ENCODE measurements at regions not wholly inside any gene's neighbourhood (a gene's known extent, or its start where the extent isn't known, plus 50 kb on each side); places are given as distances from the start of the nearest gene placed in this dataset.
"Not testable (repeated sequence)": the region's sequence is repeated elsewhere in the genome, so short reads cannot be mapped to it uniquely, and the experiment has no call there.

DNA sequence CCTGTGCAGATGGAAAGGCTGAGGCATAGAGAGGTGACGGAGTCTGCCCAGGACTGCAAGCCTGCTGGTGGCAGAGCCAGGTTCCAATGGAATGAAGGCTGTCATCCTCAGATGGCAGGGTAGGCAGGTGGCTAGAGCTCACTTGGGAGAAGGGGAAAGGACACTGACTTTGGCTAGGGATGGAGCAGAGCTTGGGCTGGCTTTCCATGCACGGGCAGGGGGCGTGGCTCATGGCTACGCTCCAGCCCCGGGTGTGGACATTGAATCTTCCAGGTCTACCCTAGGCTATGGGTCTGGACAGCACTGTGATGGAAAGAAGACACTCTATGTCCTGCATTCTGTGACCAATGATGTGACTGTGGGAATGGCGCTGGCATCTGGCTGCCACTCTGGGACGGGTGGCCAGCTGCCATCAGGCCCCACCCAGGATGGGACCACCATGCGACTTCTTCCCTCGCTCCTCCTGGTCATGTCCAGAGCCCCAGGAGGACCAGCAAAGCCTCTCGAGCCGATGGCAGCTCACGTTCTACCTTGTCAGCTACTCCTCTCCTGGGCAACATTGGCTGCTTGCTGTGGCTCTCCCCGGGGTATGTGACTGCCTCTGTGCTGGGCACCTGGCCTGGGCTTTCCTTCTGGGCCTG, 398.7 kb downstream of the TMEM121 start:
- no peak for FAIRE-seq

GRCh38 chr14:105925615-105926372, 399.4 kb downstream of the TMEM121 start:
- no peak for FAIRE-seq

DNA sequence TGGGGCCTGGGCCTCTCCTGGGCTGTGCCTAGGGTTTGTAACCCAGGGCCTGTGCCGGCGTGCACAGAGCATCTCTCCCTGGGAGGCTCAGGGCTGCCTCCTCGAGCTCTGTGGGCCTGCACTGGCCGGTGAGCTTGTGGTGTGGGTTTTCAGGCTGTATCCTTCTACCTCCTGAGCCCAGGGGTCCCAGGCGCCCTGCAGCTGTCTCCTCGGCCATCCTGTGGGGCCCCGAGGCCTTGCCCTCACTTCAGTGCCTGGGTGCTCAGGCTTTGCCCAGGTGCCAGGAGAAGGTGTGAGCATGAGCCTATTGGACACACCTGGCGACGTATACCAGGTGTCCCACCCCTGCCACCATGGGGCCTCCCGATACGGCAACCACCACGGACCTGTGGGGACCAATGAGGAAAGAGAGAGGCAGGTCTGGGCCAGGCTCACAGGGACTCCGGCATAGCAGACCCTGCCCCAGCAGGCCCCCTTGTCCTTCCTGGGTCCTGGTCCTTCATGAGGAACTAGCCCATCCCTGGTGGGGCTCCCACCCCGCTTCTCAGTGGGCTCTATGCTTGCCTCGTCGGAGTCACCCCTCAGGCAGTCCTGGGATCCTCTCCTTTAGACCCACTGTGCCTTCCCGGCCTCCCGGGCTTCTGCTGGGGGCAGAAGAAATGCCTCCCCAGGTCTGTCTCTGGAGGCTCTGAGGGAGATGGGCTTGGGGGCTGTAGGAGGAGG, 400.2 kb downstream of the TMEM121 start:
- FAIRE-seq: no peak

- no peak for FAIRE-seq
Measured at GRCh38 chr14:105927096-105928060, 401.0 kb downstream of the TMEM121 start.

GRCh38 chr14:105928171-105929111, 402.1 kb downstream of the TMEM121 start:
- FAIRE-seq: not testable (repeated sequence)

GRCh38 chr14:105929327-105930081, 403.1 kb downstream of the TMEM121 start:
- no peak for FAIRE-seq

DNA sequence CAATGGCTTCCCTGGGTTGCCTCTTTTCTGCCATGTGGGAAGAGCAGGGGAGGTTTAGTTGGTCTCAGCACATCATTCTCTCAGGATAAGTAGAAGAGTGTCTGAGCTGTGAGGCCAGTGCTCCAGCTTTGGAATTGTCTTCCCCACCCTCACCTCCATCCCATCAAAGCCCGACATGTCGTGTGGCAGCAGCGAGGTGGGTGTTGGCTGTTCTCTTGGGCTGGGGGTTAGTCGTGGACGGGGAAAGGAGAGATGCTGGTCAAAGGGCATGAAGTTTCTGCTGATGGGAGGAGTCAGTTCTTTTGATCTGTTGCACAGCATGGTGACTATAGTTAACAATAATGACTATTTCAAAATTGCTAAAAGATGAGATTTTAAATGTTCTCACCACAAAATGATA, 404.2 kb downstream of the TMEM121 start:
- no peak for FAIRE-seq

DNA sequence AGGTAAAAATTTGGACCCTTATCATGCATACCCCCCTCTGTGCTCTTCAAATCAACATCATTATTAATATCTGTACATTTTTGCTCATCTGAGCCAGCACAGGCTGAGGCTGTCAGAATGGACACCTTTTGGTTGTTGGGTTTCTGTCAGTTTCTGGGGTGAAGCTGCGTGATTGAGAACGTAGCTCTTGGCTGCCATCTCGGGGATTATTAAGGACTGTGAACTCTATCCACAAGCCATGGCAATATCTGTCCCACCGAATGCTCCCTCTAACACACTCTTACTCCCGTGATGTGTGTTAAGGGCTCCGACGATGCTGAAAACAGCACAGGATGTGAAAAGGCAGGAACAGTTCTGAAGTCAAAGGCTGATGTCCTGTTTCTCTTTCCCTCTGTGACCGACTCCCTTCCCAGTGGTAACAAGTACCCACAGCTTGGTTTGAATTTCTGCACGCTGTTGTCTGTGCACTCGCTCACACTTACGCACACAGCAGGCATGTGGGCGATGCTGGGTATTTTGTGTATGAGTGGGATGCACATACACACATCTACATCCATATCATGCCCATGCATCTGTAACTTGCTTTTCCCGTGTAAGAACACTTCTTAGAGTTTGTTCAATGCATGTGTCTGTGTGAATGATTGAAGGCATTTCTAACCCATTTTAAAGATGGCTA, 405.6 kb downstream of the TMEM121 start:
- FAIRE-seq: no peak

DNA sequence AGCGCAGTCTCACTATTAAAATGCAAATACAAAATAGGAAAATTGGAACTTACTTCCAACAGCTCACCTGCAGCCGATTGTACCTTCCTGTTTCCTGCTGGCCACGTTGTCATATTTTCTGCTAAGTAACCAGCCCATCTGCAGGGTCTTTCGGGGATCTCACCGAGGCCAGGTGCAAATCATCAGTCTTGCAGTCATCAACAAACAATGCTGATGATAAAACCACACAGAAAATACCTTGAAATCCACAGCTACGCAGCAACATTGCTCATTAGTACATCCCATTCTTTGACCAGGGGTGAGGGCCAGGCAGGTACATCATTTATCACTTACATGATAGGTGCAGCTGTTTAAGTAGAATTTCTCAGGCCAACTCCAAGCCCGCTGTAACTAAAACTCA, 406.9 kb downstream of the TMEM121 start:
- FAIRE-seq: no peak

DNA sequence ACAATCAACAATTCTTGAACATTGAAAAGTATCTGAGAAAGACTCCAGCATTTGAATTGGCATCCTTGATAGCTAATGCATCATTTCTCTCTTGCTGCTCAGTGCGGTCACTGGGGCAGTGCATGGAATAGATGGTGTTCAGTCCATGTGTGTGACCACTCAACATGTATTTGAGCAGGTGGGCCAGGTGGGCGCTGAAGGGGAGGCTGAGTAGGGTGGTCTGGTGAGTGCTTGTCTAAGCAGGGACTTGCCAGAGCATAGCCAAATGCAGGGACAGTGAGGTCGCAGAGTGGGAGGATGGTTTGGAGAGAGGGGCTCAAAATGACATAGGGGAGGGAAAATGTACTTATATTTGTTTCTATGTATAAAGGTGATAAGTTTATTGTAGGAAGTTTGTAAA, 409.0 kb downstream of the TMEM121 start:
- FAIRE-seq: no peak

DNA sequence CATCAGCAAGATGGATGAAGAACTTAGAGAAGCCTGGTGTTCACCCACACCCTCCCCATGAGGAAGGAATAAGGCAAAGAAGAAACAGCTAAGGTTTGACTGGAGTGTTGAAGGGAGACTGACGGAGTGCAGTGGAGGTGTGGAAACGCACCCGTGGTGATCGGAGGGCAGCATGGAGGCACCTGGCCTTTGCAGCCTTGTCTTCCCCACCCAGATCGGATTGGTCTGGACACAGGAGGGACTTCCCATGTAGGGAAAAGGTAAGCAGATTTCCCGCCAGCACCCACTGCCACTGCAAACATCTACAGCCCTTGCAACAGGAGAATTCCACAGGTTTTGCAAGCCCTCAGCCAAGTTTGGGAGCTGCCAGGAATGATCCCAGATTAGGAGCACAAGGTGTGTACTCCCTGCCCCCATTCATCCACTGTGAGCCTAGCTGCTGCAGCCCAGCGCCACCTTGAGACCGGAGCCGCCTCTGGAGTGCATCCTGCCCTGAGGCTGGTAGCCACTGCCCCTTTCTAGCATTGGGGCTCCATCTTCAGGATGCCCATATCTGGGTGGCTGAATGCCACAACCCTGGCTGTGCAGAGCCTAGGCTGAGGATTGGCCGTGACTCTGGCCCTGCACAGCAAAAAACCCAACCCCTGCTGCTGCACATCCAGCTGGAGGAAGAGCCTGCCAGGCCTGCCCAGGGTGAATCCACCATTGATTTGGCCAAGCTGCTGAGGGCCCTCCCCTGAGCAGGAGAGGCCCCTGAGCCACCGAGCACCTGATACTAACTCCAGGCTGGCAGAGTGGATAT, 411.1 kb downstream of the TMEM121 start:
- no peak for FAIRE-seq

DNA sequence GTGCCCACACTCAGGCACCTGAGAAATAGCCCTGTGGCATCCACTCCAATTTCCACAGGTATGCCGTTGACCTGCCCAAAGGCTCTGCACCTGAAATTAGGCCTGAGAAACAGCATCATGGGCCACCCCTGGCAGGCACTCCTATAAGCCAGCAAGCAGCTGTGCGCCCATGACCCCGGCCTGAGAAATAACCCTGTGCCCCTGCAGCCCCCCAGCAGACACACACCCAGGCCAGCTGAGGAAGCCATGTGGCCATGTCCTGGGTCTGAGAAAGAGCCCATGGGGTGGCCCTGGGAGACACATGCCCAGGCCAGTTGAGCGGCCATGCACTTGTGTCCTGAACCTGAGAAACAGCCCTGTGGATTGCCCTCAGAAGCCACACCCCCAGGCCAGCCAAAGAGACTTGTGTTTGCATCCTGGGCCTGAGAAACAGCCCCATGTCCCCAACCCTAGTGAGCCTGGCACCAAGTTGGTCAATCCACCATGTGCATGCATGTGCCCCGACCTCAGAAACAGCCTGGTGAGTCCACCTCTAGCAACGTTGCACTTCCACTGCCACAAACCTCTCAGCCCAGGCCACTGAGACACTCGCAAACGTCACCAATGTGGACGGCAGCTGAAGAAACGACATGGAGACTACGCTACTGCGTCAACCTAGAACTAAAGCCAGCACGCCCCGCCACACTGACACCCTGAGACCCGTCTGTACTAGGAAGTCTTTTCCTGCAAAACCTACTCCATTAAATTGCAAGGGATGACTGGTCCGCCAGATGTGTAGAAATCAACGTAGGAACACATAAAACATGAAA, 411.9 kb downstream of the TMEM121 start:
- FAIRE-seq: no peak

DNA sequence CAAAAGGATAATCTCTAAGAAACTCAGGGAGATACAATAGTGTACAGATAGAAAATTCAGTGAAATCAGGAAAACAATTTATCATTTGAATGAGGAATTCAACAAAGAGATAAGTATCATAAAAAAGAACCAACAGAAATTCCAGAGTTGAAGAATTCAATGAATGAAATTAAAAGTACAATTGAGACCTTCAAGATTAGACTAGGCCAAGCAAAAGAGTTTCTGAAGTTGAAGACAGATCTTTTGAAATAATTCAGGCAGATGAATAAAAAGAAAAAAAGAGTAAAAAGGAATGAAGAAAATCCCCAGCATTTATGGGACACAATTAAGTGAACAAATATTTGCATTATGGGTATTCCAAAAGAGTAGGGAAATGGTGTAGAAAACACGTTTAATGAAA, 412.6 kb downstream of the TMEM121 start:
- no peak for FAIRE-seq

DNA sequence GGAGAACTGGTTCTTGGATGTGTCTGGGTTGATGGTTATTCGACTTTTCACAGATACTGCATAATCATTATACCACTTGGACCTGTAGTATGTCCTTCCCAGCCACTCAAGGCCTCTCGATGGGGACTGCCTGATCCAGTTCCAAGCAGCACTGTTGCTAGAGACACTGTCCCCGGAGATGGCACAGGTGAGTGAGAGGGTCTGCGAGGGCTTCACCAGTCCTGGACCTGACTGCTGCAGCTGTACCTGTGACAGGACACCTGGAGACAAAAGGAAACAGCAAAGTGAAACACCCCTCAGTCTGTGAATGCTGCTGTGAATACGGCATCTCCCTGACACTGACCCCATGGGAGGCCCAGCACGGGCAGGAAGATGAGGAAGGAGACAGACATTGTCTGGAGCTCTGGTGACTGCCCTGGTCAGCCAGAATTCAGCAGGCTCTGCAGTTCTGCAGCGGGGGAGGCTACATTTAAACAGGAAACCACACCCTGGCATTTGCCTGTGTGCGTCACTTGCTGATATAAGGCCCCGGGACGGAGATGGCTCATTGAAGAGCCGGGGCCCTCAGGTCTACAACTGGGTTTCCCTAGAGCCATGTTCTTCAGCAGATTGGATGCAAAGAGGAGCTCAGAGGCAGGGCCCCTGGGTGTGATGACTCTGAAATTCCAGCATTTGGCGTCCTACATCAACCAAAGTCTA, 413.6 kb downstream of the TMEM121 start:
- FAIRE-seq: no peak

DNA sequence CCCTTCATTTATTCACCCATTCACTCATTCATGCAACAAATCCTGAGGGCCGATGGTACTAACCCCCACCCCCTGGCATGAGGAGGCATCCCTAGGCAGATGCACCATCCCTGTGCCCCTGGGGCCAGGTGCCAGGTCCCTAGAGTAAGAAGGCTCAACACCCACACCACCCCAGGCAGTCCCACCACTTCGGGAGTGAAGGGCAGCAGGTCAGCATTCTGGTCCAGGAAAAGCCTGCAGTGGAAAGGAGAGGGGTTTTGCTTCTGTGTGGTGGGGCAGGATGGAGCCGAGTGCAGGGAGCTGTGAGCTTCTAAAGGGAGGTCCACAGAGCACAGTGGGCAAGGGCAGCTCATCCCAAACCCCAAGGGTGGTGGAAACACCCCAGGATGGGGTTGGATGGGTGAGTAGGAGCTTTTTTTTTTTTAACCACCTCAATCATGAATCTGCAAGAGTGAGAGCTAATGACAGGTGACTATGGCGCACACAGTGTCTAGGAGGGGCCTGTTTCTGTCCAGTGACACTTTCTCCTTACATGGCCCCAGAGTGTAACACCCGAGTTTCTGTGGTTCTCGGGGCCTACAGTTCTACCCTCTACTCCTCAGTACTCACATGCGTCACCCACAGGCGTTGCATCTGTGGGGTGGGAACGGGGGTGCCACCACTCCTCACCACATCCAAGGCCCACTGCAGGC, 414.3 kb downstream of the TMEM121 start:
- FAIRE-seq: no peak

- FAIRE-seq: no peak
Measured at GRCh38 chr14:105941226-105942166, 415.1 kb downstream of the TMEM121 start.
